ENCODE measurements at regions not wholly inside any gene's neighbourhood (a gene's known extent, or its start where the extent isn't known, plus 50 kb on each side); places are given as distances from the start of the nearest gene placed in this dataset.
"Not testable (repeated sequence)": the region's sequence is repeated elsewhere in the genome, so short reads cannot be mapped to it uniquely, and the experiment has no call there.

GRCh38 chr2:228367356-228367755 is 185.9 kb upstream of the SPHKAP start:
- no peak overlapping the region for H3K4ac ChIP-seq (ENCODE audit: low read depth, low read length)
- H3K14ac ChIP-seq (ENCODE audit: low read length), result no peak overlapping the region
- H2BK120ac ChIP-seq (ENCODE audit: insufficient read depth, low read length, poor library complexity), result no peak overlapping the region
- WGBS (ENCODE audit: extremely low coverage, insufficient coverage, insufficient read length), result no CpG with 5 or more reads among the region's 2 CpGs
- H3K4me1 ChIP-seq (ENCODE audit: control insufficient read depth in 1 of 2, insufficient read depth in 2 of 2, low read length in 2 of 2), result no peaks in the 10 kb centered on the region
- H2BK5ac ChIP-seq (ENCODE audit: low read depth, low read length, poor library complexity), result no peak overlapping the region
- H4K8ac ChIP-seq (ENCODE audit: low read depth, low read length), result no peak overlapping the region
- no peak overlapping the region for H4K12ac ChIP-seq (ENCODE audit: low read depth, low read length)
- H3K9ac ChIP-seq (ENCODE audit: low read length), result no peak overlapping the region
- H3K18ac ChIP-seq (ENCODE audit: low read length), result no peak overlapping the region
- H2AFZ ChIP-seq (ENCODE audit: insufficient read depth, low read length, poor library complexity), result no peak overlapping the region
- H3K9me3 ChIP-seq (ENCODE audit: insufficient read depth, low read depth, low read length), result no peaks in the 10 kb centered on the region
- no peak for DNase-seq
- H2AK5ac ChIP-seq (ENCODE audit: low read length), result no peak overlapping the region
- H2BK12ac ChIP-seq (ENCODE audit: low read length), result no peak overlapping the region
- H3K36me3 ChIP-seq (ENCODE audit: control insufficient read depth in 1 of 2, insufficient read depth in 2 of 2, low read length in 2 of 2), result no peaks in the 10 kb centered on the region
- no peaks in the 10 kb centered on the region for H3K79me2 ChIP-seq (ENCODE audit: control insufficient read depth, insufficient read depth, low read length, poor library complexity)
- no peak overlapping the region for H3K4me2 ChIP-seq (ENCODE audit: low read length)
- no peaks in the 10 kb centered on the region for H3K79me1 ChIP-seq (ENCODE audit: low read length)
- no peak overlapping the region for H3K23ac ChIP-seq (ENCODE audit: low read length)
- H3K4me3 ChIP-seq (ENCODE audit: low read depth, low read length), result no peak overlapping the region
- no peaks in the 10 kb centered on the region for H3K27me3 ChIP-seq (ENCODE audit: insufficient read depth, low read length)
- no peak overlapping the region for H3K27ac ChIP-seq (ENCODE audit: low read depth, low read length)
- H4K91ac ChIP-seq (ENCODE audit: low read depth, low read length), result no peak overlapping the region

GRCh38 chr2:228359473-228359872 is 178.0 kb upstream of the SPHKAP start:
- H4K8ac ChIP-seq (ENCODE audit: low read depth, low read length), result no peak overlapping the region
- H3K27me3 ChIP-seq (ENCODE audit: insufficient read depth, low read length), result no peaks in the 10 kb centered on the region
- H3K36me3 ChIP-seq (ENCODE audit: control insufficient read depth in 1 of 2, insufficient read depth in 2 of 2, low read length in 2 of 2), result no peaks in the 10 kb centered on the region
- H3K9me3 ChIP-seq (ENCODE audit: insufficient read depth, low read depth, low read length), result no peaks in the 10 kb centered on the region
- no peak overlapping the region for H3K4me2 ChIP-seq (ENCODE audit: low read length)
- no peak overlapping the region for H4K12ac ChIP-seq (ENCODE audit: low read depth, low read length)
- no peaks in the 10 kb centered on the region for H3K4me1 ChIP-seq (ENCODE audit: control insufficient read depth in 1 of 2, insufficient read depth in 2 of 2, low read length in 2 of 2)
- H2AK5ac ChIP-seq (ENCODE audit: low read length), result no peak overlapping the region
- WGBS (ENCODE audit: extremely low coverage, insufficient coverage, insufficient read length), result no CpG with 5 or more reads among the region's 1 CpG
- H3K4ac ChIP-seq (ENCODE audit: low read depth, low read length), result no peak overlapping the region
- H2BK5ac ChIP-seq (ENCODE audit: low read depth, low read length, poor library complexity), result no peak overlapping the region
- no peak for DNase-seq
- no peak overlapping the region for H3K9ac ChIP-seq (ENCODE audit: low read length)
- no peak overlapping the region for H2BK12ac ChIP-seq (ENCODE audit: low read length)
- no peak overlapping the region for H3K18ac ChIP-seq (ENCODE audit: low read length)
- H2BK120ac ChIP-seq (ENCODE audit: insufficient read depth, low read length, poor library complexity), result no peak overlapping the region
- no peak overlapping the region for H2AFZ ChIP-seq (ENCODE audit: insufficient read depth, low read length, poor library complexity)
- no peak overlapping the region for H3K14ac ChIP-seq (ENCODE audit: low read length)
- no peak overlapping the region for H3K4me3 ChIP-seq (ENCODE audit: low read depth, low read length)
- no peak overlapping the region for H4K91ac ChIP-seq (ENCODE audit: low read depth, low read length)
- no peak overlapping the region for H3K23ac ChIP-seq (ENCODE audit: low read length)
- no peaks in the 10 kb centered on the region for H3K79me2 ChIP-seq (ENCODE audit: control insufficient read depth, insufficient read depth, low read length, poor library complexity)
- H3K27ac ChIP-seq (ENCODE audit: low read depth, low read length), result no peak overlapping the region
- no peaks in the 10 kb centered on the region for H3K79me1 ChIP-seq (ENCODE audit: low read length)

- Histone ChIP-seq H2BK120ac (ENCODE audit: insufficient read depth, low read length, poor library complexity) (no peak overlapping the region), H3K79me2 (ENCODE audit: control insufficient read depth, insufficient read depth, low read length, poor library complexity) (no peaks in the 10 kb centered on the region), H3K27me3 (ENCODE audit: insufficient read depth, low read length) (no peaks in the 10 kb centered on the region), H2BK5ac (ENCODE audit: low read depth, low read length, poor library complexity) (no peak overlapping the region), H3K4me1 (ENCODE audit: control insufficient read depth in 1 of 2, insufficient read depth in 2 of 2, low read length in 2 of 2) (no peaks in the 10 kb centered on the region), H2AFZ (ENCODE audit: insufficient read depth, low read length, poor library complexity) (no peak overlapping the region), H4K8ac (ENCODE audit: low read depth, low read length) (no peak overlapping the region), H3K27ac (ENCODE audit: low read depth, low read length) (no peak overlapping the region), H3K18ac (ENCODE audit: low read length) (no peak overlapping the region), H3K4ac (ENCODE audit: low read depth, low read length) (no peak overlapping the region), H3K9me3 (ENCODE audit: insufficient read depth, low read depth, low read length) (no peaks in the 10 kb centered on the region), H3K79me1 (ENCODE audit: low read length) (no peaks in the 10 kb centered on the region), H2BK12ac (ENCODE audit: low read length) (no peak overlapping the region), H3K4me2 (ENCODE audit: low read length) (no peak overlapping the region), H4K12ac (ENCODE audit: low read depth, low read length) (no peak overlapping the region), H3K14ac (ENCODE audit: low read length) (no peak overlapping the region), H3K4me3 (ENCODE audit: low read depth, low read length) (no peak overlapping the region), H3K36me3 (ENCODE audit: control insufficient read depth in 1 of 2, insufficient read depth in 2 of 2, low read length in 2 of 2) (no peaks in the 10 kb centered on the region), H3K9ac (ENCODE audit: low read length) (no peak overlapping the region), H3K23ac (ENCODE audit: low read length) (no peak overlapping the region), H4K91ac (ENCODE audit: low read depth, low read length) (no peak overlapping the region), H2AK5ac (ENCODE audit: low read length) (no peak overlapping the region)
- no CpG with 5 or more reads among the region's 2 CpGs for WGBS (ENCODE audit: extremely low coverage, insufficient coverage, insufficient read length)
- DNase-seq, result no peak
Measured at GRCh38 chr2:228355897-228356296, 174.4 kb upstream of the SPHKAP start.

GRCh38 chr2:228352980-228353379 is 171.5 kb upstream of the SPHKAP start:
- not testable (repeated sequence) for H4K8ac ChIP-seq (ENCODE audit: low read depth, low read length); H3K4me2 ChIP-seq (ENCODE audit: low read length); H2BK12ac ChIP-seq (ENCODE audit: low read length); H3K23ac ChIP-seq (ENCODE audit: low read length); H3K27ac ChIP-seq (ENCODE audit: low read depth, low read length); H4K91ac ChIP-seq (ENCODE audit: low read depth, low read length); H2BK5ac ChIP-seq (ENCODE audit: low read depth, low read length, poor library complexity); H3K4me3 ChIP-seq (ENCODE audit: low read depth, low read length); H3K14ac ChIP-seq (ENCODE audit: low read length); H3K4ac ChIP-seq (ENCODE audit: low read depth, low read length); H2AFZ ChIP-seq (ENCODE audit: insufficient read depth, low read length, poor library complexity); H3K9me3 ChIP-seq (ENCODE audit: insufficient read depth, low read depth, low read length); H3K79me1 ChIP-seq (ENCODE audit: low read length); H3K18ac ChIP-seq (ENCODE audit: low read length); H3K9ac ChIP-seq (ENCODE audit: low read length); H2BK120ac ChIP-seq (ENCODE audit: insufficient read depth, low read length, poor library complexity); DNase-seq; H3K27me3 ChIP-seq (ENCODE audit: insufficient read depth, low read length); H2AK5ac ChIP-seq (ENCODE audit: low read length); H4K12ac ChIP-seq (ENCODE audit: low read depth, low read length); H3K36me3 ChIP-seq (ENCODE audit: control insufficient read depth in 1 of 2, insufficient read depth in 2 of 2, low read length in 2 of 2); H3K79me2 ChIP-seq (ENCODE audit: control insufficient read depth, insufficient read depth, low read length, poor library complexity); H3K4me1 ChIP-seq (ENCODE audit: control insufficient read depth in 1 of 2, insufficient read depth in 2 of 2, low read length in 2 of 2)
- no CpG with 5 or more reads among the region's 12 CpGs for WGBS (ENCODE audit: extremely low coverage, insufficient coverage, insufficient read length)

Measured in trophoblast cell (in vitro differentiated cells and primary cell).